Neuronal stem cell (in vitro differentiated cells): ENCODE measurements at regions not wholly inside any gene's neighbourhood (a gene's known extent, or its start where the extent isn't known, plus 50 kb on each side); places are given as distances from the start of the nearest gene placed in this dataset.

Experiments used
- DNase-seq: peaks from one replicate; pipeline ENCODE4 v3.0.0-alpha.2; 2013; ENCODE audit warnings: low spot score
- H2AFZ ChIP-seq: one replicate; pipeline ENCODE4 v1.6.1; 2013; ENCODE audit warnings: mild to moderate bottlenecking, low read length, inconsistent platforms
- H2AK5ac ChIP-seq: 2 replicates; pipeline ENCODE4 v1.6.1; 2013; ENCODE audit warnings: low read depth, mild to moderate bottlenecking, inconsistent platforms, low read length, moderate library complexity, mixed read lengths
- H2BK120ac ChIP-seq: 2 replicates; pipeline ENCODE4 v1.6.1; 2013; ENCODE audit warnings: low read depth, mild to moderate bottlenecking, inconsistent platforms, low read length, moderate library complexity, mixed read lengths
- H2BK12ac ChIP-seq: one replicate; pipeline ENCODE4 v1.6.1; 2013; ENCODE audit warnings: low read length, inconsistent platforms
- H2BK15ac ChIP-seq: 2 replicates; pipeline ENCODE4 v1.6.1; 2013; ENCODE audit warnings: mild to moderate bottlenecking, low read length, inconsistent platforms, mixed read lengths
- H2BK5ac ChIP-seq: one replicate; pipeline ENCODE4 v1.6.1; 2013; ENCODE audit warnings: inconsistent platforms, mild to moderate bottlenecking, low read length, moderate library complexity
- H3K14ac ChIP-seq: one replicate; pipeline ENCODE4 v1.6.1; 2013; ENCODE audit warnings: low read length, inconsistent platforms
- H3K18ac ChIP-seq: 2 replicates; pipeline ENCODE4 v1.6.1; 2013; ENCODE audit warnings: low read length, inconsistent platforms
- H3K23ac ChIP-seq: 2 replicates; pipeline ENCODE4 v1.6.1; 2013; ENCODE audit warnings: low read depth, mild to moderate bottlenecking, mixed read lengths, low read length, inconsistent platforms; ENCODE audit not compliant: poor library complexity
- H3K27ac ChIP-seq: replicated peaks from 3 replicates; pipeline ENCODE4 v1.5.1; 2013; ENCODE audit warnings: low read length, inconsistent platforms
- H3K27me3 ChIP-seq, 3 experiments: 2 replicates each; pipeline ENCODE4 v1.6.1; 2013; ENCODE audit warnings: low read length in 3 of 3, mild to moderate bottlenecking in 2 of 3, inconsistent platforms in 1 of 3, low read depth in 1 of 3, mixed read lengths in 1 of 3, moderate library complexity in 1 of 3; ENCODE audit not compliant: control insufficient read depth in 3 of 3, insufficient read depth in 3 of 3
- H3K36me3 ChIP-seq, 2 donors: replicated peaks in 1 of 2; 2 replicates each; pipeline ENCODE4 v1.6.1; 2013; ENCODE audit warnings: low read length in 2 of 2; ENCODE audit not compliant: control insufficient read depth in 2 of 2, insufficient read depth in 2 of 2
- H3K4ac ChIP-seq: 2 replicates; pipeline ENCODE4 v1.6.1; 2013; ENCODE audit warnings: inconsistent platforms, mild to moderate bottlenecking, low read length, moderate library complexity
- H3K4me1 ChIP-seq, 2 donors: 1 replicate in 1 of 2; 2 replicates in 1 of 2; pipeline ENCODE4 v1.6.1; 2013; ENCODE audit warnings: low read length in 2 of 2, low read depth in 1 of 2; ENCODE audit not compliant: control insufficient read depth in 2 of 2, insufficient read depth in 1 of 2
- H3K4me2 ChIP-seq: one replicate; pipeline ENCODE4 v1.6.1; 2013; ENCODE audit warnings: mild to moderate bottlenecking, low read length, inconsistent platforms; ENCODE audit not compliant: insufficient read depth, poor library complexity, severe bottlenecking
- H3K4me3 ChIP-seq, 2 donors: 2 replicates each; pipeline ENCODE4 v1.5.1; 2013; ENCODE audit warnings: low read length in 2 of 2, mild to moderate bottlenecking in 2 of 2, inconsistent platforms in 1 of 2, moderate library complexity in 1 of 2
- H3K79me1 ChIP-seq: one replicate; pipeline ENCODE4 v1.6.1; 2013; ENCODE audit warnings: low read depth, mild to moderate bottlenecking, inconsistent platforms, low read length, moderate library complexity
- H3K9ac ChIP-seq: one replicate; pipeline ENCODE4 v1.6.1; 2013; ENCODE audit warnings: mild to moderate bottlenecking, low read depth, low read length, inconsistent platforms; ENCODE audit not compliant: poor library complexity
- H3K9me3 ChIP-seq, 2 donors: replicated peaks in 1 of 2; 2 replicates each; pipeline versions ENCODE3 to v1.6.1; 2013; ENCODE audit warnings: low read length in 2 of 2, mild to moderate bottlenecking in 2 of 2, inconsistent platforms in 1 of 2, low read depth in 1 of 2, mixed read lengths in 1 of 2, moderate library complexity in 1 of 2; ENCODE audit not compliant: control insufficient read depth in 2 of 2, insufficient read depth in 1 of 2
- H4K8ac ChIP-seq: one replicate; pipeline ENCODE4 v1.6.1; 2013; ENCODE audit warnings: low read depth, mild to moderate bottlenecking, inconsistent platforms, low read length, moderate library complexity
- H4K91ac ChIP-seq: one replicate; pipeline ENCODE4 v1.6.1; 2013; ENCODE audit warnings: low read length, low read depth, mild to moderate bottlenecking, inconsistent platforms; ENCODE audit not compliant: poor library complexity
- WGBS, 2 donors: extraction: QIAGEN DNeasy Blood & Tissue Kit; methylation state at CpG; one replicate each; pipeline ENCODE4 v1.1.7; 2013; ENCODE audit warnings: missing lambda C conversion rate in 2 of 2, mixed read lengths in 1 of 2; ENCODE audit not compliant: insufficient read length in 2 of 2, insufficient replicate concordance in 1 of 2; ENCODE audit errors: extremely low coverage in 2 of 2; 5-methylcytosine and 5-hydroxymethylcytosine counted together

DNA sequence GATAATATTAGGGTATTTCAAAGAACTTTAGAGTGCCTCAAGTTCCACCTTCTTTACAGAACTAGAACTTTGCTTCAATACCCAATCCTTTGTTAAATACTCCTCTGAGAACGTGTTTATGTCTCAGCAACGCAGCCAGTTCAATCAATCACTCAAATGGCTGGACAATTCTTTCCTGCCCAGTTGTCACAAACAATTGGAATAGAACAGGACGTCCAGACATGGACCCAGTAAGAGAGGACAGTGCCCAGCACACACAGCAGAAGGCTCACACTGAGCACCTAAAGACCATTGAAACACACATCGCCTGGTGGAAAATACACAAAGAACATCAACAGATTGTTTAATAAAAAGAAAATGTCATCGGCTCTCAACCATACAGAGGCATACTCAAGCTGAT is 140.6 kb downstream of the TTLL2 start:
- Histone ChIP-seq H3K27me3 (no peaks in the 10 kb centered on the region), H3K23ac (no peak overlapping the region), H3K9me3 (no peaks in the 10 kb centered on the region), H4K91ac (no peak overlapping the region), H3K18ac (no peak overlapping the region), H3K4ac (no peak overlapping the region), H3K36me3 (no peaks in the 10 kb centered on the region), H3K4me3 (no peak overlapping the region), H2AK5ac (no peak overlapping the region), H2BK15ac (no peak overlapping the region), H2AFZ (no peak overlapping the region), H2BK5ac (no peak overlapping the region), H3K79me1 (no peaks in the 10 kb centered on the region), H4K8ac (no peak overlapping the region), H2BK12ac (no peak overlapping the region), H3K27ac (no peak overlapping the region), H3K9ac (no peak overlapping the region), H2BK120ac (no peak overlapping the region), H3K14ac (no peak overlapping the region), H3K4me2 (no peak overlapping the region), H3K4me1 (peaks cover 9 to 10% of the 10 kb centered on the region in 2 donors)
- no CpG with 5 or more reads among the region's 5 CpGs for WGBS, 2 donors
- DNase-seq: no peak

DNA sequence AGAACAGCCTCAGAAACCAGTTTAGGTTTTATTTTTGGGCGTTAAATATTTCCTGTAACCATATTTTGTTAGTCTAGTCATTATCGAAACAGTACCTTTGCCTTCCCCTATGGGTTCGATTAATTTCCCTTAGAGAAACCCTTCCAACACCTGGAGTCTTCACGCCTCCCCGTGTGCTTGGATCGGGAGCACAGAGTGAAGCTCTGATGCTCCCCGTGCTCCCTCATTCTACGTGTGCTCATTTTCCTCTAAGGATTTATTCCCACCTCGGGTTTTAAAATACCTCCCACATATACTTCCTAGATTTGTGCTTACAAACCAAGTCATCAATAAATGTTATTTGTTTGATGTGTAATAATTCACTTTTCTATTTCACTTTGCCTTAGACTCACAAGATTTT is 142.4 kb downstream of the TTLL2 start:
- Histone ChIP-seq H2BK12ac (no peak overlapping the region), H2BK15ac (no peak overlapping the region), H3K27me3 (no peaks in the 10 kb centered on the region), H3K4me3 (no peak overlapping the region), H2AK5ac (no peak overlapping the region), H3K14ac (no peak overlapping the region), H3K79me1 (no peaks in the 10 kb centered on the region), H3K23ac (no peak overlapping the region), H2AFZ (no peak overlapping the region), H3K9ac (no peak overlapping the region), H3K4ac (no peak overlapping the region), H3K4me1 (peaks cover 9 to 10% of the 10 kb centered on the region in 2 donors), H2BK120ac (no peak overlapping the region), H4K8ac (no peak overlapping the region), H4K91ac (no peak overlapping the region), H3K18ac (no peak overlapping the region), H3K4me2 (no peak overlapping the region), H2BK5ac (no peak overlapping the region), H3K36me3 (no peaks in the 10 kb centered on the region), H3K9me3 (no peaks in the 10 kb centered on the region), H3K27ac (no peak overlapping the region)
- no CpG with 5 or more reads among the region's 9 CpGs for WGBS, 2 donors
- DNase-seq: no peak

DNA sequence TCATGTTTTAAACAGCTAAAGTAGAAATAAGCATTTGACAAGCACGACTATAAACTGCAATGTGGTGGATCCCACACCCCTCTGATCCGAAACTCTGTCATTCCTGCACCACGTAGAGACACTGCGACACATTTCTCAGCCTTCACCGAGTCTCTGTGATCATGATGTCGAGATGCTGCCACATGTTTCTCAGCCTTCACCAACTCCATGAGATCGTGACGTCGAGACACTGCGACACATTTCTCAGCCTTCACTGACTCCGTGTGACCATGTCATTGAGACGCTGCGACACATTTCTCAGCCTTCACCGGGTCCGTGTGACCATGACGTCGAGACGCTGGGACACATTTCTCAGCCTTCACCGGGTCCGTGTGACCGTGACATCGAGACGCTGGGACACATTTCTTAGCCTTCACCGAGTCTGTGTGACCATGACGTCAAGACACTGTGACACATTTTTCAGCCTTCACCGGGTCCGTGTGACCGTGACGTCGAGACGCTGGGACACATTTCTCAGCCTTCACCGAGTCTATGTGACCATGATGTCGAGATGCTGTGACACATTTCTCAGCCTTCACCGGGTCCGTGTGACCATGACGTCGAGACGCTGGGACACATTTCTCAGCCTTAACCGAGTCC is 143.0 kb downstream of the TTLL2 start:
- no peak overlapping the region for H2BK5ac ChIP-seq
- H3K23ac ChIP-seq: no peak overlapping the region
- no peaks in the 10 kb centered on the region for H3K9me3 ChIP-seq
- H3K79me1 ChIP-seq: no peaks in the 10 kb centered on the region
- H3K27me3 ChIP-seq: no peaks in the 10 kb centered on the region
- WGBS, 2 donors: no CpG with 5 or more reads among the region's 39 CpGs
- H2BK120ac ChIP-seq: no peak overlapping the region
- peak overlapping the region; percentile 32 for H2BK15ac ChIP-seq
- H3K18ac ChIP-seq: no peak overlapping the region
- H3K4me1 ChIP-seq: peaks cover 13 to 14% of the 10 kb centered on the region in 2 donors
- H4K8ac ChIP-seq: no peak overlapping the region
- H2AFZ ChIP-seq: no peak overlapping the region
- peak overlapping the region; percentile 41 for H2BK12ac ChIP-seq
- no peaks in the 10 kb centered on the region for H3K36me3 ChIP-seq
- H3K4ac ChIP-seq: no peak overlapping the region
- no peak overlapping the region for H3K9ac ChIP-seq
- H4K91ac ChIP-seq: no peak overlapping the region
- H3K14ac ChIP-seq: no peak overlapping the region
- H2AK5ac ChIP-seq: no peak overlapping the region
- H3K4me2 ChIP-seq: no peak overlapping the region
- peak overlapping the region in 1 of 2 donors; percentile 1 for H3K4me3 ChIP-seq
- H3K27ac ChIP-seq: no peak overlapping the region
- DNase-seq: no peak

DNA sequence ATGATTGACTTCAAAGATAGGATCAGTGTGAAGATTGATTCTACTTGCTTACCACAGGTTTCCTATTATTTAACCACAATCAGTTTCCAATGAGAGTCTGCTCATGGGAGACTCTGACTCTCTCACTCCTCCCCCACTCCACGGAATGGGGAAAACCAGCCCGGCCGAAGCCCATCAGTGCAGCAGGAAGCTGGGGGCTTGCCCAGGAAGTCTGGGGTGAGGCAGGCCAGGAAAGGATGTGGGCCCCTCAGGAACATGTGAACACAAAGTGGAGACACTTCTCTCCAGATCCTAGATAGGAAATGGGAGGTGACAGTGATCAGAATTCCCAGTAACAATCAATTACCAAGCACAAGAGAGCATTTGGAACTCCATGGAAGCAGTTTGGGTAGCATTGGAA is 144.2 kb downstream of the TTLL2 start:
- WGBS, 2 donors: no CpG with 5 or more reads among the region's 3 CpGs
- Histone ChIP-seq H3K4me1 (peaks cover 20 to 21% of the 10 kb centered on the region in 2 donors), H2AFZ (peak overlapping the region; percentile 43), H3K27me3 (no peaks in the 10 kb centered on the region), H2BK12ac (no peak overlapping the region), H2BK120ac (no peak overlapping the region), H3K79me1 (no peaks in the 10 kb centered on the region), H2BK5ac (no peak overlapping the region), H3K4ac (no peak overlapping the region), H3K18ac (peak overlapping the region; percentile 36), H3K4me2 (no peak overlapping the region), H3K14ac (no peak overlapping the region), H3K9me3 (no peaks in the 10 kb centered on the region), H2AK5ac (no peak overlapping the region), H3K9ac (no peak overlapping the region), H4K91ac (peak overlapping the region; percentile 4), H3K4me3 (no peak overlapping the region), H4K8ac (no peak overlapping the region), H2BK15ac (no peak overlapping the region), H3K27ac (no peak overlapping the region), H3K23ac (no peak overlapping the region), H3K36me3 (no peaks in the 10 kb centered on the region)
- no peak for DNase-seq
